Endothelial cell of umbilical vein (primary cell): ENCODE measurements at regions not wholly inside any gene's neighbourhood (a gene's known extent, or its start where the extent isn't known, plus 50 kb on each side); places are given as distances from the start of the nearest gene placed in this dataset.

Source experiments
- BruUV-seq: library from RNA; stranded (reverse); fragments of 400-500 nt; replicated peaks from 2 replicates; lab custom pipeline; 2021; lab: Mats Ljungman, UMichigan
- CTCF ChIA-PET: fragments of 300-600, 350-600 bp; sonication (Branson Sonifier 250); formaldehyde crosslinking; loops from one replicate; lab custom pipeline; 2021; ENCODE audit warnings: antibody characterized with exemption, inconsistent platforms; lab: Charles Lee
- POLR2A ChIA-PET: fragments of 300-600, 350-600 bp; sonication (Branson Sonifier 250); formaldehyde crosslinking; loops from one replicate; lab custom pipeline; 2021; ENCODE audit warnings: antibody characterized with exemption, inconsistent platforms; lab: Charles Lee
- DNase-seq: peaks from one replicate; pipeline ENCODE4 v3.0.0-alpha.2; 2011; ENCODE audit warnings: low read depth, low spot score
- FAIRE-seq: peaks from 2 replicates; lab custom pipeline; 2011; peaks lifted over from hg19 to GRCh38; lab: Jason Lieb, UNC
- H2AFZ ChIP-seq: 2 replicates; pipeline ENCODE4 v1.6.0; 2012; ENCODE audit warnings: low read depth, low read length, control low read depth, inconsistent platforms
- H3K27ac ChIP-seq: 2 replicates; pipeline ENCODE4 v1.5.1; 2011; ENCODE audit warnings: low read depth, mild to moderate bottlenecking, control low read depth, low read length, moderate library complexity; ENCODE audit not compliant: insufficient read depth
- H3K27me3 ChIP-seq, 2 experiments: 2 replicates each; pipeline versions ENCODE4 v1.6.0 to v1.6.1; 2011; ENCODE audit warnings: low read length in 2 of 2, mixed read lengths in 1 of 2; ENCODE audit not compliant: control insufficient read depth in 2 of 2, insufficient read depth in 2 of 2
- H3K36me3 ChIP-seq, 2 experiments: 2 replicates in 1 of 2; 3 replicates in 1 of 2; pipeline ENCODE4 v1.5.1; 2011; ENCODE audit warnings: low read length in 2 of 2, mild to moderate bottlenecking in 1 of 2, moderate library complexity in 1 of 2; ENCODE audit not compliant: control insufficient read depth in 2 of 2, insufficient read depth in 2 of 2; ENCODE audit errors: extremely low read depth in 1 of 2
- H3K4me1 ChIP-seq: 3 replicates; pipeline ENCODE4 v1.5.1; 2011; ENCODE audit warnings: mild to moderate bottlenecking, low read length; ENCODE audit not compliant: control insufficient read depth, insufficient read depth; ENCODE audit errors: extremely low read depth
- H3K4me2 ChIP-seq: 2 replicates; pipeline ENCODE4 v1.6.1; 2011; ENCODE audit warnings: low read length, control low read depth, mixed read lengths; ENCODE audit not compliant: insufficient read depth
- H3K4me3 ChIP-seq, 3 experiments: fragments of 200-600 bp in 1 of 3; sonication (generic), shearing (Covaris generic) in 1 of 3; replicated peaks in 1 of 3; 2 replicates each; pipeline ENCODE4 v1.5.1; 2011 to 2016; ENCODE audit warnings: control low read depth in 3 of 3, low read length in 3 of 3, mild to moderate bottlenecking in 2 of 3, inconsistent platforms in 1 of 3, low read depth in 1 of 3, moderate library complexity in 1 of 3; ENCODE audit not compliant: insufficient read depth in 1 of 3
- H3K79me2 ChIP-seq: 2 replicates; pipeline ENCODE4 v1.6.0; 2012; ENCODE audit warnings: low read length, inconsistent platforms; ENCODE audit not compliant: control insufficient read depth, insufficient read depth
- H3K9ac ChIP-seq: replicated peaks from 2 replicates; pipeline ENCODE3; 2011; ENCODE audit warnings: low read length, control low read depth; ENCODE audit not compliant: insufficient read depth; ENCODE audit errors: extremely low read depth
- H3K9me1 ChIP-seq: replicated peaks from 3 replicates; pipeline ENCODE4 v1.6.0; 2011; ENCODE audit warnings: mild to moderate bottlenecking, low read length; ENCODE audit not compliant: control insufficient read depth, insufficient read depth; ENCODE audit errors: extremely low read depth
- H3K9me3 ChIP-seq: replicated peaks from 2 replicates; pipeline ENCODE4 v1.5.1; 2012; ENCODE audit warnings: low read length, inconsistent platforms; ENCODE audit not compliant: control insufficient read depth, insufficient read depth
- H4K20me1 ChIP-seq: replicated peaks from 2 replicates; pipeline ENCODE3; 2011; ENCODE audit warnings: mild to moderate bottlenecking, low read length; ENCODE audit not compliant: control insufficient read depth, insufficient read depth; ENCODE audit errors: extremely low read depth
- CTCF ChIP-seq, 2 donors: IDR thresholded peaks; 1 replicate in 1 of 2; 2 replicates in 1 of 2; pipeline ENCODE4 v1.5.1; 2011; ENCODE audit warnings: low read length in 2 of 2, mild to moderate bottlenecking in 2 of 2, moderate library complexity in 2 of 2, control low read depth in 1 of 2, inconsistent platforms in 1 of 2, low read depth in 1 of 2; ENCODE audit not compliant: insufficient read depth in 1 of 2; ENCODE audit errors: extremely low read depth in 1 of 2
- EZH2 ChIP-seq: IDR thresholded peaks from 2 replicates; pipeline ENCODE4 v1.6.1; 2012; ENCODE audit warnings: borderline replicate concordance, low read depth, mild to moderate bottlenecking, moderate library complexity, low read length, inconsistent platforms; ENCODE audit not compliant: severe bottlenecking
- FOS ChIP-seq: IDR thresholded peaks from 2 replicates; pipeline ENCODE4 v1.6.1; 2011; ENCODE audit warnings: mild to moderate bottlenecking, low read length, moderate library complexity, borderline replicate concordance; ENCODE audit not compliant: insufficient read depth
- GATA2 ChIP-seq: IDR thresholded peaks from 2 replicates; pipeline ENCODE4 v1.7.0; 2011; ENCODE audit warnings: low read depth, mild to moderate bottlenecking, moderate library complexity, mixed read lengths, low read length; ENCODE audit not compliant: insufficient read length, insufficient read depth
- JUN ChIP-seq: IDR thresholded peaks from 2 replicates; pipeline ENCODE4 v1.6.1; 2011; ENCODE audit warnings: borderline replicate concordance, low read depth; ENCODE audit not compliant: insufficient read length, insufficient read depth
- MAX ChIP-seq: IDR thresholded peaks from 2 replicates; pipeline ENCODE4 v1.6.1; 2011; ENCODE audit not compliant: insufficient read depth, insufficient read length
- MYC ChIP-seq: IDR thresholded peaks from one replicate; pipeline ENCODE4 v1.6.1; 2011; ENCODE audit warnings: mild to moderate bottlenecking, low read depth, low read length
- POLR2A ChIP-seq: IDR thresholded peaks from 2 replicates; pipeline ENCODE4 v1.6.1; 2012; ENCODE audit warnings: low read depth, mild to moderate bottlenecking, control low read depth, low read length
- POLR2AphosphoS5 ChIP-seq: IDR thresholded peaks from 2 replicates; pipeline ENCODE4 v1.6.1; 2012; ENCODE audit warnings: low read depth, mild to moderate bottlenecking, control low read depth, low read length, moderate library complexity; ENCODE audit not compliant: insufficient read depth
- dilution Hi-C: fragments of 300-500 bp; cut with MboI; formaldehyde crosslinking; loops from one replicate; pipeline ENCODE4 v1.15.0; 2019; ENCODE audit warnings: low sequenced_read_pairs; ENCODE audit not compliant: extremely low pct_ligation_motif_present
- intact Hi-C: fragments of 100-400 bp; cut with micrococcal nuclease; formaldehyde crosslinking; loops from one replicate; pipeline ENCODE4 v1.10.0; 2022

GRCh38 chr1:60911966-60912697 is 170.2 kb upstream of the NFIA start:
- H2AFZ ChIP-seq, result peak overlapping the region; percentile 37
- DNase-seq (peak; percentile 62), FAIRE-seq (peak; percentile 75)
- intact Hi-C loops, result loop anchor here (1.0 kb wide), 2 partner anchors 12 to 51 kb away; no protein-coding TSS in a partner anchor
- POLR2A ChIA-PET, result interaction anchor here (0.7 kb wide), 1 partner anchor 797 kb away, joined by 3 read pairs; no protein-coding TSS in a partner anchor
- dilution Hi-C loops, result no loop called here
- CTCF ChIA-PET, result interaction anchor here (0.9 to 2.1 kb wide), 8 partner anchors 22 to 630 kb away, joined by 3 to 13 read pairs (median 4); no protein-coding TSS in a partner anchor
- peaks cover 13% of the 10 kb centered on the region for H3K4me1 ChIP-seq
- TF ChIP-seq MAX (no peak), POLR2A (no peak), GATA2 (no peak), FOS (peak; percentile 17), EZH2 (no peak), POLR2AphosphoS5 (peak; percentile 23), MYC (no peak), CTCF (IDR thresholded peaks at IDR 0.05; ENCODE audit: extremely low read depth in 1 of 2, insufficient read depth in 1 of 2, low read depth in 1 of 2, low read length in 2 of 2) (no peak), JUN (peak; percentile 13)
- H3K4me2 ChIP-seq, result peak overlapping the region; percentile 4
- no peaks in the 10 kb centered on the region for H4K20me1 ChIP-seq
- no peak overlapping the region for H3K4me3 ChIP-seq
- no peak overlapping the region for H3K9ac ChIP-seq
- no TSS peak for BruUV-seq
- no peaks in the 10 kb centered on the region for H3K27me3 ChIP-seq
- no peaks in the 10 kb centered on the region for H3K9me1 ChIP-seq
- peak overlapping the region; percentile 27 for H3K27ac ChIP-seq
- no peaks in the 10 kb centered on the region for H3K36me3 ChIP-seq
- H3K79me2 ChIP-seq, result no peaks in the 10 kb centered on the region
- H3K9me3 ChIP-seq, result no peaks in the 10 kb centered on the region
